ENCODE measurements at regions not wholly inside any gene's neighbourhood (a gene's known extent, or its start where the extent isn't known, plus 50 kb on each side); places are given as distances from the start of the nearest gene placed in this dataset.

DNA sequence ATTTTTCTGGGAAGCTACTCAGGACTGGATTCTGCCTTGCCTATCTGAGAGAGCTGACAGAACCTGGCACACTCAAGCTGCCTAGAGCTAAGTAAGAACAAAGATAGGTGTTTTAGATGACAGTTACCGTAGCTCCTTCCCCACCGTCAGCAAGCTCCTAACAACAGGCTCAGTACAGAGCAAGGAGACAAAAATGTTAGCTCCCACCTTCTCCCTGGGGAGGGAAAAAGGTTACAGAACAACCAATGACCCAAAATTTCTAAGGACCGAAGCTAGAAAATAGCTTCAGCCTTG is 1058.2 kb upstream of the PCDH20 start:
- no peak overlapping the region for H2AK9ac ChIP-seq (replicated peaks; ENCODE audit: low read depth, low read length, poor library complexity)
- no peak overlapping the region for H2BK20ac ChIP-seq (ENCODE audit: low read depth, low read length)
- ChIA-PET POLR2A (ENCODE audit: unreplicated experiment) (no interaction called here), CTCF (no interaction called here)
- ATAC-seq (ENCODE audit: low read depth): no peak
- no peaks in the 10 kb centered on the region for H3K9me3 ChIP-seq (ENCODE audit: control insufficient read depth, insufficient read depth, low read length)
- no peak overlapping the region for H3K9ac ChIP-seq (ENCODE audit: low read depth, low read length)
- intact Hi-C loops (cut with micrococcal nuclease) (loop anchor here (5.0 kb wide), 1 partner anchor 568 kb away; no protein-coding TSS in a partner anchor), dilution Hi-C loops (cut with HindIII; ENCODE audit: low sequenced_read_pairs, unreplicated experiment) (no loop called here), in situ Hi-C loops (cut with MboI; ENCODE audit: low sequenced_read_pairs) (no loop called here)
- no peak overlapping the region for H3K23ac ChIP-seq (ENCODE audit: low read depth, low read length)
- H4K20me1 ChIP-seq (ENCODE audit: insufficient read depth, low read length): no peaks in the 10 kb centered on the region
- H3K4ac ChIP-seq (ENCODE audit: low read depth, low read length): no peak overlapping the region
- H2BK5ac ChIP-seq (ENCODE audit: low read depth, low read length, poor library complexity, severe bottlenecking): no peak overlapping the region
- H3K36me3 ChIP-seq (ENCODE audit: control insufficient read depth, insufficient read depth, low read length): no peaks in the 10 kb centered on the region
- H2AFZ ChIP-seq (replicated peaks; ENCODE audit: low read length, poor library complexity): no peak overlapping the region
- H4K91ac ChIP-seq (ENCODE audit: insufficient read depth, low read depth, low read length): no peak overlapping the region
- H3K4me1 ChIP-seq (ENCODE audit: control insufficient read depth, insufficient read depth, low read length): no peaks in the 10 kb centered on the region
- no CpG with 5 or more reads among the region's 3 CpGs for WGBS, 2 experiments (ENCODE audit: extremely low coverage in 2 of 2, insufficient read length in 1 of 2)
- H3K14ac ChIP-seq (replicated peaks; ENCODE audit: low read depth, low read length): no peak overlapping the region
- H2BK15ac ChIP-seq (ENCODE audit: low read depth, low read length): no peak overlapping the region
- BruUV-seq (replicated peaks): no TSS peak
- no peak overlapping the region for H4K8ac ChIP-seq (ENCODE audit: low read depth in 2 of 2, low read length in 2 of 2)
- no peaks in the 10 kb centered on the region for H3K9me1 ChIP-seq (ENCODE audit: insufficient read depth, low read length)
- no peak overlapping the region for H3K4me2 ChIP-seq (ENCODE audit: low read depth, low read length)
- no peak overlapping the region for H2AK5ac ChIP-seq (ENCODE audit: low read depth, low read length)
- no peak overlapping the region for H4K5ac ChIP-seq (ENCODE audit: low read depth, low read length)
- no peak overlapping the region for H2BK120ac ChIP-seq (ENCODE audit: low read depth, low read length)
- DNase-seq: no peak
- no peak overlapping the region for H3K56ac ChIP-seq (ENCODE audit: extremely low read depth, insufficient read depth, low read length)
- no peak overlapping the region for H3K4me3 ChIP-seq (ENCODE audit: insufficient read depth, low read depth, low read length)
- TF ChIP-seq FOS (IDR thresholded peaks at IDR 0.05; ENCODE audit: low read depth, low read length) (no peak), NFE2L2 (IDR thresholded peaks at IDR 0.05; ENCODE audit: low read depth, low read length) (no peak), RAD21 (IDR thresholded peaks at IDR 0.05; ENCODE audit: low read length) (no peak), MAFK (IDR thresholded peaks at IDR 0.05; ENCODE audit: low read depth, low read length) (no peak), SMC3 (IDR thresholded peaks at IDR 0.05; ENCODE audit: low read depth, low read length) (no peak), MXI1 (IDR thresholded peaks at IDR 0.05; ENCODE audit: borderline replicate concordance, low read depth, low read length) (no peak)
- no peaks in the 10 kb centered on the region for H3K27me3 ChIP-seq (ENCODE audit: control insufficient read depth, insufficient read depth, low read length)
- H3K27ac ChIP-seq (ENCODE audit: insufficient read depth, low read length): no peak overlapping the region
- no peak overlapping the region for H3K18ac ChIP-seq (ENCODE audit: low read depth, low read length)
- no peaks in the 10 kb centered on the region for H3K79me1 ChIP-seq (ENCODE audit: low read depth in 1 of 2, low read length in 2 of 2)
